Activated CD4-positive, alpha-beta memory T cell treated with anti-CD3 and anti-CD28 coated beads for 36 hours (primary cell): ENCODE measurements at regions not wholly inside any gene's neighbourhood (a gene's known extent, or its start where the extent isn't known, plus 50 kb on each side); places are given as distances from the start of the nearest gene placed in this dataset.
"Not testable (repeated sequence)": the region's sequence is repeated elsewhere in the genome, so short reads cannot be mapped to it uniquely, and the experiment has no call there.

Experiments used
- CTCF ChIA-PET: fragments of 350-600 bp; sonication (Branson Sonifier 250); formaldehyde crosslinking; loops from one replicate; lab custom pipeline; 2021; ENCODE audit warnings: antibody characterized with exemption, inconsistent platforms; lab: Charles Lee
- POLR2A ChIA-PET: fragments of 350-600 bp; sonication (Branson Sonifier 250); formaldehyde crosslinking; loops from one replicate; lab custom pipeline; 2021; ENCODE audit warnings: antibody characterized with exemption; lab: Charles Lee
- DNase-seq: peaks from one replicate; pipeline ENCODE4 v3.0.0-alpha.2; 2020
- H3K27ac Mint-ChIP-seq: one replicate; pipeline ENCODE4 v1.8.0; 2021; ENCODE audit warnings: mixed read lengths
- H3K27me3 Mint-ChIP-seq: one replicate; pipeline ENCODE4 v1.8.0; 2021; ENCODE audit warnings: mixed read lengths
- H3K36me3 Mint-ChIP-seq: one replicate; pipeline ENCODE4 v1.8.0; 2021; ENCODE audit warnings: mixed read lengths
- H3K4me1 Mint-ChIP-seq: one replicate; pipeline ENCODE4 v1.8.0; 2021; ENCODE audit warnings: low read depth, mixed read lengths
- H3K4me3 Mint-ChIP-seq: one replicate; pipeline ENCODE4 v1.8.0; 2021; ENCODE audit warnings: mild to moderate bottlenecking, mixed read lengths
- H3K9me3 Mint-ChIP-seq: one replicate; pipeline ENCODE4 v1.8.0; 2021; ENCODE audit warnings: mixed read lengths
- intact Hi-C: fragments of 100-400 bp; cut with micrococcal nuclease; formaldehyde crosslinking; loops from one replicate; pipeline ENCODE4 v1.15.1; 2023

GRCh38 chr15:98069256-98069655 is 108.8 kb downstream of the ARRDC4 start:
- Mint-ChIP-seq H3K4me3 (no peak overlapping the region), H3K36me3 (no peaks in the 10 kb centered on the region), H3K4me1 (no peaks in the 10 kb centered on the region), H3K9me3 (no peaks in the 10 kb centered on the region), H3K27ac (no peak overlapping the region), H3K27me3 (peaks cover 1% of the 10 kb centered on the region)
- intact Hi-C loops: no loop called here
- POLR2A ChIA-PET: no interaction called here
- no peak for DNase-seq
- CTCF ChIA-PET: no interaction called here

GRCh38 chr15:98070137-98070536 is 109.6 kb downstream of the ARRDC4 start:
- POLR2A ChIA-PET: no interaction called here
- H3K36me3 Mint-ChIP-seq: no peaks in the 10 kb centered on the region

GRCh38 chr15:98071786-98072185 is 111.3 kb downstream of the ARRDC4 start:
- no peaks in the 10 kb centered on the region for H3K27me3 Mint-ChIP-seq
- no peak overlapping the region for H3K4me3 Mint-ChIP-seq
- POLR2A ChIA-PET: no interaction called here
- H3K9me3 Mint-ChIP-seq: no peaks in the 10 kb centered on the region
- no peak for DNase-seq
- no peaks in the 10 kb centered on the region for H3K4me1 Mint-ChIP-seq
- H3K27ac Mint-ChIP-seq: no peak overlapping the region
- intact Hi-C loops: no loop called here
- CTCF ChIA-PET: no interaction called here
- H3K36me3 Mint-ChIP-seq: no peaks in the 10 kb centered on the region

More at GRCh38 chr15:98070137-98070536, 109.6 kb downstream of the ARRDC4 start:
- Mint-ChIP-seq H3K4me3 (no peak overlapping the region), H3K27me3 (peaks cover 1% of the 10 kb centered on the region), H3K4me1 (no peaks in the 10 kb centered on the region), H3K9me3 (no peaks in the 10 kb centered on the region), H3K27ac (no peak overlapping the region)
- intact Hi-C loops: no loop called here
- CTCF ChIA-PET: no interaction called here
- no peak for DNase-seq

- POLR2A ChIA-PET: no interaction called here
- CTCF ChIA-PET: no interaction called here
- H3K36me3 Mint-ChIP-seq: no peaks in the 10 kb centered on the region
These were observed 114.9 kb downstream of the ARRDC4 start for GRCh38 chr15:98075441-98075840.

GRCh38 chr15:98076021-98076816 is 115.7 kb downstream of the ARRDC4 start:
- Mint-ChIP-seq H3K9me3 (no peaks in the 10 kb centered on the region), H3K27me3 (no peaks in the 10 kb centered on the region), H3K4me3 (no peak overlapping the region), H3K27ac (no peak overlapping the region), H3K36me3 (no peaks in the 10 kb centered on the region), H3K4me1 (no peaks in the 10 kb centered on the region)
- intact Hi-C loops: no loop called here
- DNase-seq: no peak
- ChIA-PET CTCF (no interaction called here), POLR2A (no interaction called here)

More at GRCh38 chr15:98075441-98075840, 114.9 kb downstream of the ARRDC4 start:
- Mint-ChIP-seq H3K27me3 (no peaks in the 10 kb centered on the region), H3K27ac (no peak overlapping the region), H3K9me3 (no peaks in the 10 kb centered on the region), H3K4me3 (no peak overlapping the region), H3K4me1 (no peaks in the 10 kb centered on the region)
- DNase-seq: no peak
- intact Hi-C loops: no loop called here

- CTCF ChIA-PET: no interaction called here
- H3K27ac Mint-ChIP-seq: no peak overlapping the region
- H3K4me1 Mint-ChIP-seq: no peaks in the 10 kb centered on the region
- intact Hi-C loops: no loop called here
- no peaks in the 10 kb centered on the region for H3K27me3 Mint-ChIP-seq
- H3K4me3 Mint-ChIP-seq: no peak overlapping the region
- H3K36me3 Mint-ChIP-seq: no peaks in the 10 kb centered on the region
- DNase-seq: no peak
- no peaks in the 10 kb centered on the region for H3K9me3 Mint-ChIP-seq
- POLR2A ChIA-PET: no interaction called here
These were observed 116.7 kb downstream of the ARRDC4 start for GRCh38 chr15:98077186-98077585.

- H3K27me3 Mint-ChIP-seq: no peaks in the 10 kb centered on the region
- H3K27ac Mint-ChIP-seq: no peak overlapping the region
- DNase-seq: no peak
- H3K36me3 Mint-ChIP-seq: no peaks in the 10 kb centered on the region
- no peak overlapping the region for H3K4me3 Mint-ChIP-seq
- ChIA-PET CTCF (no interaction called here), POLR2A (no interaction called here)
- intact Hi-C loops: no loop called here
- H3K4me1 Mint-ChIP-seq: no peaks in the 10 kb centered on the region
- H3K9me3 Mint-ChIP-seq: no peaks in the 10 kb centered on the region
These were observed 120.3 kb downstream of the ARRDC4 start for GRCh38 chr15:98080791-98081190.

GRCh38 chr15:98083203-98083910 is 122.9 kb downstream of the ARRDC4 start:
- ChIA-PET CTCF (interaction anchor here (0.5 kb wide), 1 partner anchor 187 kb away, joined by 3 read pairs; no protein-coding TSS in a partner anchor), POLR2A (no interaction called here)
- H3K4me3 Mint-ChIP-seq: no peak overlapping the region
- intact Hi-C loops: no loop called here
- peaks cover 5% of the 10 kb centered on the region for H3K9me3 Mint-ChIP-seq
- H3K36me3 Mint-ChIP-seq: no peaks in the 10 kb centered on the region
- H3K27ac Mint-ChIP-seq: no peak overlapping the region
- no peaks in the 10 kb centered on the region for H3K4me1 Mint-ChIP-seq
- H3K27me3 Mint-ChIP-seq: no peaks in the 10 kb centered on the region
- DNase-seq: no peak

GRCh38 chr15:98085003-98085639 is 124.6 kb downstream of the ARRDC4 start:
- Mint-ChIP-seq H3K9me3 (peaks cover 5% of the 10 kb centered on the region), H3K27me3 (no peaks in the 10 kb centered on the region), H3K4me3 (no peak overlapping the region), H3K4me1 (no peaks in the 10 kb centered on the region), H3K36me3 (no peaks in the 10 kb centered on the region), H3K27ac (no peak overlapping the region)
- POLR2A ChIA-PET: no interaction called here
- CTCF ChIA-PET: interaction anchor here (1.1 kb wide), 1 partner anchor 176 kb away, joined by 3 read pairs; no protein-coding TSS in a partner anchor
- intact Hi-C loops: loop anchor here (1.0 kb wide), 1 partner anchor 176 kb away; no protein-coding TSS in a partner anchor
- DNase-seq: peak; percentile 14

- H3K4me3 Mint-ChIP-seq, H3K27me3 Mint-ChIP-seq, CTCF ChIA-PET, H3K9me3 Mint-ChIP-seq, H3K27ac Mint-ChIP-seq, H3K36me3 Mint-ChIP-seq, DNase-seq, POLR2A ChIA-PET, H3K4me1 Mint-ChIP-seq, intact Hi-C loops: not testable (repeated sequence)
These were observed 127.9 kb downstream of the ARRDC4 start for GRCh38 chr15:98088307-98088945.

- CTCF ChIA-PET, H3K4me3 Mint-ChIP-seq, DNase-seq, H3K4me1 Mint-ChIP-seq, H3K27ac Mint-ChIP-seq, H3K36me3 Mint-ChIP-seq, POLR2A ChIA-PET, intact Hi-C loops, H3K9me3 Mint-ChIP-seq, H3K27me3 Mint-ChIP-seq: not testable (repeated sequence)
These were observed 128.8 kb downstream of the ARRDC4 start for GRCh38 chr15:98089352-98089751.

- CTCF ChIA-PET: interaction anchor here (0.6 to 0.7 kb wide), 2 partner anchors 12 to 198 kb away, joined by 3 read pairs; no protein-coding TSS in a partner anchor
- H3K4me1 Mint-ChIP-seq, POLR2A ChIA-PET, H3K27me3 Mint-ChIP-seq, H3K9me3 Mint-ChIP-seq, H3K27ac Mint-ChIP-seq, H3K4me3 Mint-ChIP-seq, DNase-seq, intact Hi-C loops, H3K36me3 Mint-ChIP-seq: not testable (repeated sequence)
These were observed 137.5 kb downstream of the ARRDC4 start for GRCh38 chr15:98097986-98098385.
